ENCODE measurements at regions not wholly inside any gene's neighbourhood (a gene's known extent, or its start where the extent isn't known, plus 50 kb on each side); places are given as distances from the start of the nearest gene placed in this dataset.

- Mint-ChIP-seq H3K36me3 (ENCODE audit: insufficient read depth) (no peaks in the 10 kb centered on the region), H3K4me1 (ENCODE audit: low read depth in 2 of 2) (no peaks in the 10 kb centered on the region), H3K4me3 (no peak overlapping the region), H3K9me3 (peaks cover 0 to 12% of the 10 kb centered on the region in 2 donors), H3K27me3 (peaks cover 5 to 23% of the 10 kb centered on the region in 2 donors), H3K27ac (no peak overlapping the region)
- DNase-seq (no peak), ATAC-seq (replicated peaks) (no peak)
Observed at GRCh38 chr10:129253865-129254179, 213.2 kb upstream of the MGMT start.

DNA sequence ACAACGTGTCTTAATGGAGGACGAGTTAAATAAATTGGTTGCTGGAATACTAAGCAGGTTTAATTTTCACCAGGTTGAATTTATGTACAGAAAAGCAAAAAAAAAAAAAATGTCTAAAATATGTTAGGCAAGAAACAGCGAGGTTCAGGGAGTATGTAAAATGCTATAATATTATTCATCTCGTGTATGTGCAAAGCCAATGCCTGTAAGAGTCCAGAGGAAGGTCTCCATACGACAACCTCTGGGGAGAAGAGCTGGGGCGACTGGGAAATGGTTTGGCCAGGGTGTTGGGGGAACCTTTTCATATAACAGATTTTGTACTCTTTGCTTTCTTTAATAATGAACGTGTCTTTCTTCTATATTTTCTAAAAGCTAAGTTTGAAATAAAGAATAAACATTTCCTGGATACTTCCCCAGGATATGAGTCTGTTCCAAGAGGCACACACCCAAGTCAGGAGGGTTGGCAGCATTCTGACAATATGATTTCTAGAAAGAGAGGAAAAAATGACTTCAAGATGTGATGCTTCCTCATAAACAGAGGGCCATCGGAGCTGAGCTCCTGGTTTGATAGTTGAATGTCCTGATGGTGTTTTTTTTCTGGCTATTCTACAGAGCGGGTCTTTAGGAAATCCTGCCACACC lies 208.6 kb upstream of the MGMT start:
- H3K27ac Mint-ChIP-seq, result no peak overlapping the region
- ATAC-seq (replicated peaks) (no peak), DNase-seq (no peak)
- no peaks in the 10 kb centered on the region for H3K4me1 Mint-ChIP-seq (ENCODE audit: low read depth in 2 of 2)
- H3K36me3 Mint-ChIP-seq (ENCODE audit: insufficient read depth), result no peaks in the 10 kb centered on the region
- H3K4me3 Mint-ChIP-seq, result no peak overlapping the region
- no peaks in the 10 kb centered on the region for H3K9me3 Mint-ChIP-seq
- peaks cover 3 to 4% of the 10 kb centered on the region in 2 donors for H3K27me3 Mint-ChIP-seq

- DNase-seq, result no peak
- Mint-ChIP-seq H3K27me3 (peaks cover 0 to 6% of the 10 kb centered on the region in 2 donors), H3K9me3 (no peaks in the 10 kb centered on the region), H3K27ac (no peak overlapping the region), H3K4me3 (no peak overlapping the region), H3K4me1 (ENCODE audit: low read depth in 2 of 2) (no peaks in the 10 kb centered on the region), H3K36me3 (ENCODE audit: insufficient read depth) (no peaks in the 10 kb centered on the region)
- no peak for ATAC-seq (replicated peaks)
Observed at GRCh38 chr10:129259128-129259815, 207.8 kb upstream of the MGMT start.

- ATAC-seq (replicated peaks), result no peak
- Mint-ChIP-seq H3K36me3 (ENCODE audit: insufficient read depth) (no peaks in the 10 kb centered on the region), H3K27me3 (peaks cover 4 to 17% of the 10 kb centered on the region in 2 donors)
Observed at GRCh38 chr10:129272176-129272575, 194.9 kb upstream of the MGMT start.

DNA sequence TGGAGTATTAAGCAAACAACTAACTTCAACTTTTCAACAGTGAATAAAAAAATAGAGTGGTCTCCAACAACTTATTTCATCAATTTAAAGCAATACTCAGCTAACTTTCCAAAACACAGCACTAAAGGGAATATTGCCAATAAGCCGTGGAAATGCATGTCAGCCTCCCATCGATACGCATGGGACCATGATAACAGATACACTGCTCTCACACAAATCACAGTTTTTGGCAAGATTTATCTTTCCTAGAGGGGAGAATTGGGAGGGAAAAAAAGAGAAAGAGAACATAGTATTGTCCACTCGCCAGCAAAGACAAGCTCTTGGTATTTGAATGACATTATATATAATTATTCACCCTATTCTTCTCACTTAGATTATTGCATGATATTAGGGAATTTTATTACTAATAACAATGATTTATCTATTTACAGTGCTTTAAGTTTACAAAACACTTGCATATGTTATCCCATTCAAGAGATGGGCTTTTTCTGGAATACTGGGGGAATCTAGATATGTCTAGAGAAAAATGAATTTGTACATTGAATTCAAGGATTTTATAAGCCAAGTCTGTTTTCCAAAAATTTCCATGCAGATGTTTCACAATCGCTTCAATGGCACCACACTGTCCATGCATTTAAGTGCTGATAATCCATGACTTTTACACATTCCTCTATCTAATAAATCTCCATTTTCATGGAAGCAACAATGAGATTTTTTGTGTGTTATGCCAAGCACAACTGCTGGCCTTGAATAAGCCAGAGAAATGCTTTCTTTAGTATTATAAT lies 194.0 kb upstream of the MGMT start:
- peaks cover 0 to 2% of the 10 kb centered on the region in 2 donors for H3K4me1 Mint-ChIP-seq (ENCODE audit: low read depth in 2 of 2)

More at GRCh38 chr10:129272176-129272575, 194.9 kb upstream of the MGMT start:
- H3K4me3 Mint-ChIP-seq, result no peak overlapping the region
- DNase-seq, result no peak
- H3K9me3 Mint-ChIP-seq, result peaks cover 0 to 7% of the 10 kb centered on the region in 2 donors
- peaks cover 0 to 2% of the 10 kb centered on the region in 2 donors for H3K4me1 Mint-ChIP-seq (ENCODE audit: low read depth in 2 of 2)
- no peak overlapping the region for H3K27ac Mint-ChIP-seq

DNA sequence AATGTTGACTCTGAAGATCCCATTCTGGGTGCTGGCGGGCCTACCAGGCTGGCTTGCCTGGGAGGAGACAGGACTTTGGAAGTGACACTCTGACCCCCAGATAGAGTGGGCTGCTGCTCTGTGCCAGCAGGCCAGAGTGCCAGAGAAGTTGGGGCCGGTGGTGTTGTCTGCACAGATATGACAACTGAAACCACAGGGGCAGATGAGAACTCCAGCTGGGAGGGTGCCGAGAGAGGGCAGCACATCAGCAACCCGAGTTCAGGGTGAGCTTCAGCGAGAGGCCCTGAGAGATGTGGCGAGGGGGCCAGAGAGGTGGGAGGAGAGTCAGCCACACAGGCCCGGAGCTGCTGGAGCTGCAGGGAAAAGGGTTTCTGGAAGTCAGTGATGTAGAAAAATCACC lies 193.2 kb upstream of the MGMT start:
- Mint-ChIP-seq H3K4me3 (no peak overlapping the region), H3K27me3 (peaks cover 13 to 24% of the 10 kb centered on the region in 2 donors), H3K27ac (no peak overlapping the region), H3K9me3 (peaks cover 0 to 14% of the 10 kb centered on the region in 2 donors), H3K4me1 (ENCODE audit: low read depth in 2 of 2) (peaks cover 0 to 2% of the 10 kb centered on the region in 2 donors), H3K36me3 (ENCODE audit: insufficient read depth) (no peaks in the 10 kb centered on the region)
- ATAC-seq (replicated peaks), result no peak
- no peak for DNase-seq

More for the DNA sequence above, 194.0 kb upstream of the MGMT start:
- ATAC-seq (replicated peaks) (no peak), DNase-seq (no peak)
- peaks cover 13 to 24% of the 10 kb centered on the region in 2 donors for H3K27me3 Mint-ChIP-seq
- H3K27ac Mint-ChIP-seq, result no peak overlapping the region
- no peaks in the 10 kb centered on the region for H3K36me3 Mint-ChIP-seq (ENCODE audit: insufficient read depth)
- H3K4me3 Mint-ChIP-seq, result no peak overlapping the region
- peaks cover 0 to 14% of the 10 kb centered on the region in 2 donors for H3K9me3 Mint-ChIP-seq

DNA sequence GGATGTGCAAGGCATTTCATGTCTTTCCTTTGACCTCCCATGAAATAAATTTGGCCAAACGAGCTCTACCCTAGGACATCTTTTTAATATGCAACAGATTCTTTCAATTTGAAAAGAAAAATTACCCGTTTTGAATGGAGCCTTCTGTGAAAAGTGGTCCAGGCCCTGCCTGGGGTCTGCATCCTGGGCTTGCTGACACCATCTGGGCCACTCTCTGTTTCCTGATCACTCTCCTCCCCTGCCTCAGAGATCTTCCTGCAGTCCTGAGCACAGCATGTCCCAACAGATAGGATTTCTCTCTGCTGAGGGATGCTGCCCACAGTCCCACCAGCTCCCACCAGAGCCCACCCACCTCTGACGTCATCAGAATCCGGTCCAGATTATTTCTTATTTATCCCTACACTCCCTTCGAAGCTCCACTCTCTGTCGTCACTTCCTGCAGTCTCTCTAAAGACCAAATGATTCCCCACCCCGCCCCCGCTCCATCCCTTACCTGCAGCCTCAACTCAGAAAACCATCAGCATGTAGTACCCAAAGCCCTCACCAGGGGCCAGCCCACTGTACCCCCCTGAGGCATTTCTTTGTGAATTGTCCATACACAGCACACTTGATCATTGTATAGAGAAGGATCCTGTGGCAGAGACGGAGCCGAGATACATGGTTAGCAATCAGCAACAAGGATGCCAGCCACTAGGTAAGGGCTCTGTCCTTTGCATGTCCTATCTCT lies 192.1 kb upstream of the MGMT start:
- peaks cover 0 to 2% of the 10 kb centered on the region in 2 donors for H3K4me1 Mint-ChIP-seq (ENCODE audit: low read depth in 2 of 2)
- H3K9me3 Mint-ChIP-seq, result peaks cover 0 to 14% of the 10 kb centered on the region in 2 donors
- peaks cover 1% of the 10 kb centered on the region for H3K36me3 Mint-ChIP-seq (ENCODE audit: insufficient read depth)
- peaks cover 13 to 24% of the 10 kb centered on the region in 2 donors for H3K27me3 Mint-ChIP-seq
- ATAC-seq (replicated peaks) (no peak), DNase-seq (no peak)
- no peak overlapping the region for H3K27ac Mint-ChIP-seq
- no peak overlapping the region for H3K4me3 Mint-ChIP-seq

DNA sequence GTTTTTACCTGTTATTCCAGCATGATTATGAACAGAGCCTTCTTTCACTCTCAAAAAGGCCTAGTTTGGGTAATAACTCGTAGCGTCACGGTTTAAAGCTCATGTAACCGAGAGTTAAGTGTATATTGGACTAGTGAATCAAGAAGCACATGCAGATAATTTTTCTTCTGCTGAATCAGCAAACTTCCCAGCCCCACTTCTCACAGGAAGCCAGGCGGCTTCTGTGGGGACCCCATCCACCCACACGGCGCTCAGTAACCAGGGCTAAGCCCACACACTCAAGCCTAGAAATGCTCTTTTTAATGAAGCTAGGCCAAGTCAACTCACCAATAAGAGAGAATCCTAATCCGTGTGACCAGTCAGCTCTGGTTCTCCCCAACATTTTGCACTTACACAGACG lies 191.2 kb upstream of the MGMT start:
- peaks cover 0 to 14% of the 10 kb centered on the region in 2 donors for H3K9me3 Mint-ChIP-seq
- peaks cover 0 to 2% of the 10 kb centered on the region in 2 donors for H3K4me1 Mint-ChIP-seq (ENCODE audit: low read depth in 2 of 2)
- H3K27ac Mint-ChIP-seq, result no peak overlapping the region
- DNase-seq (no peak), ATAC-seq (replicated peaks) (no peak)
- no peak overlapping the region for H3K4me3 Mint-ChIP-seq
- peaks cover 2% of the 10 kb centered on the region for H3K36me3 Mint-ChIP-seq (ENCODE audit: insufficient read depth)
- H3K27me3 Mint-ChIP-seq, result peaks cover 14 to 24% of the 10 kb centered on the region in 2 donors

GRCh38 chr10:129277084-129277483 lies 190.0 kb upstream of the MGMT start:
- Mint-ChIP-seq H3K27me3 (peaks cover 24 to 30% of the 10 kb centered on the region in 2 donors), H3K4me1 (ENCODE audit: low read depth in 2 of 2) (peaks cover 0 to 2% of the 10 kb centered on the region in 2 donors), H3K36me3 (ENCODE audit: insufficient read depth) (peaks cover 2% of the 10 kb centered on the region), H3K9me3 (peaks cover 2 to 25% of the 10 kb centered on the region in 2 donors), H3K4me3 (no peak overlapping the region), H3K27ac (peak overlapping the region in 1 of 2 donors; percentile 41)
- DNase-seq (no peak), ATAC-seq (replicated peaks) (no peak)

DNA sequence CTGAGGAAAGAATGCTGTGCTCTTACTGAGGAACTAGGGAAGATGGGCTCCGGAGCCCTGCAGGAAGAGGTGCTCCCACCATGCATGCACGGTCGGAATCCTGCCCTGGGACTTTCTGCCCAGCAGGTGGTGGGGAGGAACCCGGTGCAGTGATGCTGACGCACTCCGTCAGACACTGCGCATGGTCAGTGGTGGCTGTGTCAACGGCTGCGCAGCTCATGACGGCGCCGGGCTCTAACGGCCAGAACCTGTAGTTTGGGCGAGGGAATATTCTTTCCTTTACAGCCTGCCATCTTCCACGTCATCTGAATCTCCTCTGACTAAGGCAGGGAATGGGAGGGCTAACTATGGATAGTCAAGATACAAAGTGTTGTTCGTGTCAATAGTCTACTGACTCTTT lies 189.2 kb upstream of the MGMT start:
- no peak overlapping the region for H3K27ac Mint-ChIP-seq
- no peak overlapping the region for H3K4me3 Mint-ChIP-seq
- H3K4me1 Mint-ChIP-seq (ENCODE audit: low read depth in 2 of 2), result peaks cover 0 to 2% of the 10 kb centered on the region in 2 donors
- peaks cover 24 to 27% of the 10 kb centered on the region in 2 donors for H3K27me3 Mint-ChIP-seq
- DNase-seq, result no peak
- peaks cover 2 to 31% of the 10 kb centered on the region in 2 donors for H3K9me3 Mint-ChIP-seq
- H3K36me3 Mint-ChIP-seq (ENCODE audit: insufficient read depth), result peaks cover 2% of the 10 kb centered on the region
- no peak for ATAC-seq (replicated peaks)

DNA sequence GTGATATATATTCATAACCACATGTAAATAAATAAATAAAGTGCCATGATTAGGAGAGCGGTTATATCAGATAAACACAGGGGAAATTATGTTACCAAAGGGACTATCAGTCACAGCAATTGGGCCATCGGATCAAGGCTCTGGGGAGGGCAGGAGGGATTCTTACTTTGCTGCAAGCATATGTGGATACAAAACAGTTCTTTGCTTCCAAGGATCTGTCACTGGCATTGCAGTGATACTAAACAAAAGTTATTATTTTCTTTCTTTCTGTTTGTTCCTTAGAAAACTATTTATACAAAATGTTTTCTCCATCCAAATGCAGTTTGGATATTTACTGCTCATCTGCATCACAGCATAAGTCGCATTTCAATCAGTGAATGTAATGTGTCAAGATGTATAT lies 188.4 kb upstream of the MGMT start:
- H3K4me3 Mint-ChIP-seq, result no peak overlapping the region
- peaks cover 0 to 2% of the 10 kb centered on the region in 2 donors for H3K4me1 Mint-ChIP-seq (ENCODE audit: low read depth in 2 of 2)
- H3K9me3 Mint-ChIP-seq, result peaks cover 2 to 31% of the 10 kb centered on the region in 2 donors
- DNase-seq, result no peak
- no peak for ATAC-seq (replicated peaks)
- no peak overlapping the region for H3K27ac Mint-ChIP-seq
- peaks cover 2% of the 10 kb centered on the region for H3K36me3 Mint-ChIP-seq (ENCODE audit: insufficient read depth)
- H3K27me3 Mint-ChIP-seq, result peaks cover 24 to 26% of the 10 kb centered on the region in 2 donors

DNA sequence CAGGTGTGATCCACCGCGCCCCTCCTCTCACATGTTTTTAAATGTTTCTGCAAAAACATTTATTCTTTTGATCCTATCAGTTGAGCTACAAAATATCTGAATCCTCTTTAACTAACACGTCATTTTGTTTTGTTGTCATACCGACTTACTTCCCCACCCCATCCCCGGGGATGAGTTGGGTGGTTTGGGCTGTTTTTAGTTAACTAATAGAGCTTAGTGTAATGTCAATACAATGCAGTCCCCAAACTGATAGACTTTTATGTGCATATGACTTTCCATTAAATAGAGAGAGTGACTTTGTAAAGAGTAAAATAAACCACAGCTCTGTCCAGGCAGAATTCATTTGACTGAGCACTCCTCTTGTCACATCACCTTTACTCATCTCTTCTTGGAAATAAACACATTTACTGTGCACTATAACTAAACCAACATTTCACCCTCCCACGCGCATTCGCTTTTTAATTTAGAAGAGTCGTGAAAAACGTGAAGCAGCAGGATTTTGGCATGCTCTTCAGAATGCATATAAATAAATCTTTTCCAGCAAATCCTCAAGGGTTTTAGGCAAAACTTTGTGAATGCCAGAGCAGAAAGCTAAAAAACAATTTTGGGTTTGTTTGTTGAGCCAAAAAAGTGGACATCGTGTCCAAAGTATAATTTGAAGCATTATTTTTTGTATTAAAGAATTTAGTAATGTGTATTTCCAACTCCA lies 187.4 kb upstream of the MGMT start:
- peaks cover 0 to 2% of the 10 kb centered on the region in 2 donors for H3K4me1 Mint-ChIP-seq (ENCODE audit: low read depth in 2 of 2)
- H3K4me3 Mint-ChIP-seq, result no peak overlapping the region
- ATAC-seq (replicated peaks) (no peak), DNase-seq (no peak)
- H3K9me3 Mint-ChIP-seq, result peaks cover 2 to 31% of the 10 kb centered on the region in 2 donors
- H3K27me3 Mint-ChIP-seq, result peaks cover 24 to 26% of the 10 kb centered on the region in 2 donors
- peaks cover 2% of the 10 kb centered on the region for H3K36me3 Mint-ChIP-seq (ENCODE audit: insufficient read depth)
- H3K27ac Mint-ChIP-seq, result no peak overlapping the region

Measured in effector memory CD8-positive, alpha-beta T cell (primary cell).